ACC112 (cell line): ENCODE measurements at regions not wholly inside any gene's neighbourhood (a gene's known extent, or its start where the extent isn't known, plus 50 kb on each side); places are given as distances from the start of the nearest gene placed in this dataset.

Experiments
- H2AFZ ChIP-seq: fragments of 200-600 bp; sonication (generic); one replicate; pipeline ENCODE4 v1.6.0; 2017; ENCODE audit warnings: antibody characterized with exemption, low read length; ENCODE audit not compliant: unreplicated experiment
- H3K27ac ChIP-seq: fragments of 200-600 bp; sonication (generic); 2 replicates; pipeline ENCODE4 v1.5.1; 2014; ENCODE audit warnings: low read depth, mild to moderate bottlenecking, antibody characterized with exemption, low read length, moderate library complexity
- H3K27me3 ChIP-seq: fragments of 200-600 bp; sonication (generic); 2 replicates; pipeline ENCODE4 v1.6.1; 2014; ENCODE audit warnings: mild to moderate bottlenecking, antibody characterized with exemption, low read length, moderate library complexity, mixed read lengths; ENCODE audit not compliant: insufficient read depth
- H3K36me3 ChIP-seq: fragments of 200-600 bp; sonication (generic); 2 replicates; pipeline ENCODE4 v1.6.1; 2016; ENCODE audit warnings: mild to moderate bottlenecking, antibody characterized with exemption, low read length, moderate library complexity, mixed read lengths; ENCODE audit not compliant: insufficient read depth
- H3K4me1 ChIP-seq: fragments of 200-600 bp; sonication (generic); one replicate; pipeline ENCODE4 v1.6.1; 2016; ENCODE audit warnings: low read length, mixed read lengths; ENCODE audit not compliant: insufficient read depth, unreplicated experiment, control insufficient read depth
- H3K4me3 ChIP-seq: fragments of 200-600 bp; sonication (generic); 2 replicates; pipeline ENCODE4 v1.5.1; 2014; ENCODE audit warnings: mild to moderate bottlenecking, low read depth, low read length
- H3K79me2 ChIP-seq: fragments of 200-600 bp; sonication (generic); one replicate; pipeline ENCODE4 v1.6.0; 2016; ENCODE audit warnings: low read length; ENCODE audit not compliant: control insufficient read depth, unreplicated experiment, insufficient read depth

- H3K79me2 ChIP-seq, result no peaks in the 10 kb centered on the region
- peaks cover 26% of the 10 kb centered on the region for H3K4me1 ChIP-seq
- H3K4me3 ChIP-seq, result no peak overlapping the region
- H3K27me3 ChIP-seq, result no peaks in the 10 kb centered on the region
- no peaks in the 10 kb centered on the region for H3K36me3 ChIP-seq
- H2AFZ ChIP-seq, result no peak overlapping the region
- no peak overlapping the region for H3K27ac ChIP-seq
These were observed 87.1 kb upstream of the FNDC3A start for GRCh38 chr13:48888613-48889012.

- no peak overlapping the region for H2AFZ ChIP-seq
These were observed 85.3 kb upstream of the FNDC3A start for GRCh38 chr13:48890391-48890790.

GRCh38 chr13:48891586-48891985 is 84.1 kb upstream of the FNDC3A start:
- H3K27ac ChIP-seq, result peak overlapping the region; percentile 96
- H3K4me3 ChIP-seq, result peak overlapping the region; percentile 39
- H3K27me3 ChIP-seq, result no peaks in the 10 kb centered on the region
- H3K36me3 ChIP-seq, result no peaks in the 10 kb centered on the region
- H3K4me1 ChIP-seq, result peaks cover 26% of the 10 kb centered on the region
- H3K79me2 ChIP-seq, result no peaks in the 10 kb centered on the region
- H2AFZ ChIP-seq, result no peak overlapping the region

More at GRCh38 chr13:48890391-48890790, 85.3 kb upstream of the FNDC3A start:
- no peak overlapping the region for H3K4me3 ChIP-seq
- H3K4me1 ChIP-seq, result peaks cover 22% of the 10 kb centered on the region
- no peaks in the 10 kb centered on the region for H3K27me3 ChIP-seq
- peak overlapping the region; percentile 96; the same call in 1 of the 2 replicates for H3K27ac ChIP-seq
- H3K36me3 ChIP-seq, result no peaks in the 10 kb centered on the region
- no peaks in the 10 kb centered on the region for H3K79me2 ChIP-seq

- peak overlapping the region; percentile 96 for H3K27ac ChIP-seq
These were observed 83.5 kb upstream of the FNDC3A start for GRCh38 chr13:48892053-48892687.

GRCh38 chr13:48892688-48893075 is 83.0 kb upstream of the FNDC3A start:
- Histone ChIP-seq H3K4me3 (no peak overlapping the region), H3K27ac (peak overlapping the region; percentile 96), H3K36me3 (no peaks in the 10 kb centered on the region), H3K4me1 (peaks cover 26% of the 10 kb centered on the region), H3K27me3 (no peaks in the 10 kb centered on the region), H3K79me2 (no peaks in the 10 kb centered on the region), H2AFZ (no peak overlapping the region)

More at GRCh38 chr13:48892053-48892687, 83.5 kb upstream of the FNDC3A start:
- Histone ChIP-seq H3K27me3 (no peaks in the 10 kb centered on the region), H3K4me3 (peak overlapping the region; percentile 39), H3K79me2 (no peaks in the 10 kb centered on the region), H2AFZ (no peak overlapping the region), H3K4me1 (peaks cover 26% of the 10 kb centered on the region), H3K36me3 (no peaks in the 10 kb centered on the region)

- Histone ChIP-seq H3K36me3 (no peaks in the 10 kb centered on the region), H3K27ac (no peak overlapping the region), H3K4me1 (peaks cover 17% of the 10 kb centered on the region), H3K79me2 (no peaks in the 10 kb centered on the region), H3K27me3 (no peaks in the 10 kb centered on the region), H3K4me3 (no peak overlapping the region), H2AFZ (no peak overlapping the region)
These were observed 79.4 kb upstream of the FNDC3A start for GRCh38 chr13:48896312-48896711.

GRCh38 chr13:48901781-48902180 is 73.9 kb upstream of the FNDC3A start:
- Histone ChIP-seq H2AFZ (no peak overlapping the region), H3K79me2 (no peaks in the 10 kb centered on the region), H3K36me3 (no peaks in the 10 kb centered on the region), H3K27me3 (no peaks in the 10 kb centered on the region), H3K27ac (no peak overlapping the region), H3K4me1 (no peaks in the 10 kb centered on the region), H3K4me3 (no peak overlapping the region)

GRCh38 chr13:48902368-48902767 is 73.3 kb upstream of the FNDC3A start:
- Histone ChIP-seq H3K4me1 (no peaks in the 10 kb centered on the region), H3K4me3 (no peak overlapping the region), H2AFZ (no peak overlapping the region), H3K36me3 (no peaks in the 10 kb centered on the region), H3K27ac (no peak overlapping the region), H3K79me2 (no peaks in the 10 kb centered on the region), H3K27me3 (no peaks in the 10 kb centered on the region)

GRCh38 chr13:48904668-48905290 is 70.9 kb upstream of the FNDC3A start:
- Histone ChIP-seq H3K79me2 (no peaks in the 10 kb centered on the region), H3K36me3 (no peaks in the 10 kb centered on the region), H2AFZ (no peak overlapping the region), H3K27me3 (no peaks in the 10 kb centered on the region), H3K27ac (no peak overlapping the region), H3K4me3 (no peak overlapping the region), H3K4me1 (peaks cover 16% of the 10 kb centered on the region)

GRCh38 chr13:48906200-48906599 is 69.5 kb upstream of the FNDC3A start:
- H3K36me3 ChIP-seq, result no peaks in the 10 kb centered on the region
- no peak overlapping the region for H3K27ac ChIP-seq
- H3K79me2 ChIP-seq, result no peaks in the 10 kb centered on the region
- H3K4me3 ChIP-seq, result no peak overlapping the region
- peaks cover 16% of the 10 kb centered on the region for H3K4me1 ChIP-seq
- H3K27me3 ChIP-seq, result no peaks in the 10 kb centered on the region
- no peak overlapping the region for H2AFZ ChIP-seq
